NCI-H2227 (cell line): ENCODE measurements at regions not wholly inside any gene's neighbourhood (a gene's known extent, or its start where the extent isn't known, plus 50 kb on each side); places are given as distances from the start of the nearest gene placed in this dataset.

ENCODE experiments used
- DNase-seq: peaks from one replicate; lab custom pipeline; 2025; ENCODE audit not compliant: unreplicated experiment; lab: John Stamatoyannopoulos, UW

- DNase-seq = no peak
These were observed 488.7 kb upstream of the USP24 start for GRCh38 chr1:55703726-55704363.

DNA sequence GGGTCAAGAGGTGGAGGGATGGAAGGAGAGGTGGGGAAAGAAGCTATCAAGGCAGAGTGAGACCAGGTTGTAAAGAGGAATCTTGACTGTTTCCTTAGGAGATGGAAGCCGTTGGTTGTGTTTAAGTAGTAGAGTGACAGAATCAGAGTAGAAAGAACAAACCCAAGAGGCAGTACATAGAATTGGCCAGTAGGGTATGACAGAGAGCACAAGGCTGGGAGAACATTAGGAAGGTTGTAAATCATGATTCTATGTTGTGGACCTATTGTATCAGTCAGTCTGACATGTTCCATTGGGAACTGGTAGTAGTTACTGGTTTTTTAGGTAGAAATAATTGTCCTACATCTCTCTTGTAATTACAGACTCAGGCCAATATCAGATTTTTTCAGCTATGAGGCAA, 486.9 kb upstream of the USP24 start:
- no peak for DNase-seq

- DNase-seq = no peak
These were observed 485.4 kb upstream of the USP24 start for GRCh38 chr1:55700359-55701130.

GRCh38 chr1:55699228-55699627, 484.1 kb upstream of the USP24 start:
- no peak for DNase-seq

GRCh38 chr1:55697997-55698535, 482.9 kb upstream of the USP24 start:
- no peak for DNase-seq

DNA sequence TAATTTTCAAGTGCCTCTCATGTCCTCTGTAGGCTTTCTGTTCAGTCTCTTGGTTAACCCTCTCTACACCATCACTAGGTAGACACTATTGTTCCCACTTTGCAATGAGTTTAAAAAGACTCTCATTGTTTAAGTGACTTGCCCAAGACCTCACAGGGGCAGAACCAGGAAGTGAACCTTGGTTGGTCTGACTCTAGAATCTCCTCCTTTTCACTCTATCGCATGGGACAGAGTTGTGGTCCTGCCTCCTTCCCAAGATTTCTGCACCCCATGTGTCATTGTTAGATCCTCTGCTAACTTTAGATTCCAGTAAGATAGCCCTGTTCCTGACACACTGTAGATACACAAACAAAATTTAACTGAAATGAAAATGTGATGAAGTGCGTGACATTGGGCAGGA, 481.7 kb upstream of the USP24 start:
- DNase-seq = no peak

DNA sequence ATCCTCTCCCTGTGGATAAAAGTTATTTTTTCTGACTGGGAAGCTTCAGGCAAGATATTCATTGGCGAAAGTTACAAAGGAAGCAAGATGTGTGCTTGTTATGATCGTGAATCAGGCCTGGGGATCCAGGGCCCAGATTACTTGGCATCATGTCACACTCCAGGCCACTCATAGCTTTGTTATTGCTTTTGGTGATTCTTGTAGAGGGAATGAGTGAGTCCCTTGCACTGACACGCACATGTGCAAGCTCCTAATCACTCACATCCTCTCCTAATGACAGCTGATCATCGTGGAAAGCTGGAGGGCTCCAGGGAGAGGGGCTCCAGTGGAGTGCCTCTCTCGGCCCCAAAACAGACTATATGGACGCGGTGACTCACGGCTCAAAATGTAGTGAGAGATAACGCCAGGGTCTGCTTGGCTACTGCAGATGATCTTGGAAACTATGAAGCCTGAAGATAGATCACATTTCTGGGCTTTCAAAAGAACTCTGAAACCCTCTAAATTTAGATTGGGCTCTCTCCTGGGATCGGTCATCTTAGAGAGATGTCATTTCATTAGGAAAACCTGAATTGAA, 481.1 kb upstream of the USP24 start:
- no peak for DNase-seq

GRCh38 chr1:55695552-55695951, 480.4 kb upstream of the USP24 start:
- DNase-seq = no peak

DNA sequence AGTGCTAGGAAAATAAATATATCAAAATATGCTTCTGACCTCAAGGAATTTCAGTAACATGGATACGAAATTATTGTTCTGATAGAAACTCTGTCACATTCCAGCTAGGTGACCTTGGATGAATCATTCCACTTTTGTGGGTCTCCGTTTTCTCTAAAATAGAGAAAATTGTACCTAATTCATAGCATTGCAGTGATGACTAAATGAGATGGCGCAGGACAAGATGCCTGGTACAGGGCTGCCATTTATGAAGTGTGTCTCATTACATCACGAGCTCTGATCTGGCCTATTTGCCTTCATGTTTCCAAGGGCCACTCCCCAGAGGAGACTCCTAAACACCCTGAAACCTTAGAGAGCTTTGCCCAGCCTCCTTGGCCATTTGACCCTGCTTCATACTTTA, 480.0 kb upstream of the USP24 start:
- no peak for DNase-seq

GRCh38 chr1:55694310-55694801, 479.2 kb upstream of the USP24 start:
- DNase-seq = no peak

- no peak for DNase-seq
These were observed 477.6 kb upstream of the USP24 start for GRCh38 chr1:55692726-55693125.

DNA sequence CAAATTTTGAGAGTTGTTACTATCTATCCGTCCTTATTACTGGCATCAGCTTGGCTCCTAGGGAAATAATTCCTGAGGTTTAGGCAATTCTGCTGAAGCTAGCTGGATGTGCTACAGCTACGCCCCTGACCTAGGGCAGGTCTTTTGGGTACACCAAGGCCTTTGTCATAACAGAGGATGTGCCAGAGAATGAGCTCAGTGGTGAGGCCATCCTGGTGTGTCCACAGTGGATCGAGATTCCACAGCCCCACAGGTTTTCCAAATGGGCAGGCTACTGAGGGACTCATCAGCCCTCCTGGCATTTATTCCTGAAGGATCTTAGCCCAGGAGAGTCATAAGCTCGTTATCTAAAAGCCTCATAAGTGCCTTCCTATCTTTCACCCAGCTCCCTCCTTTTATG, 475.2 kb upstream of the USP24 start:
- no peak for DNase-seq

DNA sequence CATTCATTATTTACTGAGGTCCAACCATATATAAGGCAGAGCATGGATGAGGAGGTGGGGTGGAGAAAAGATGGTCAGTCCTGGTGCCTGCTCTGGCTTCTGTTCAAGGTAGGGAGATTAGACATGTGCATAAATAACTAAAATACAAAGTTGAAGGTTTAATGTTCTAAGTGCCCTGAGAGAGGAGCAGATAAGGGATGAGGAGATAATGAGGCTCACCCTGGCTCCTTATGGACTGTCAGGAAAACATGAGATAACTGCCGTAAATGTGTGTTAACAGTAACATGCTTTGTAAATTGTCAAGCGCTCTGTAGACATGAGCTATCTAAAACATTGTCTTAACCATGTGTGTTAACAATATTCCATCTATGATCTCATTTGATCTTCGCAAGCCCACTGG, 474.6 kb upstream of the USP24 start:
- DNase-seq = no peak

- no peak for DNase-seq
These were observed 470.4 kb upstream of the USP24 start for GRCh38 chr1:55685560-55685959.

- no peak for DNase-seq
These were observed 469.0 kb upstream of the USP24 start for GRCh38 chr1:55684131-55684650.

DNA sequence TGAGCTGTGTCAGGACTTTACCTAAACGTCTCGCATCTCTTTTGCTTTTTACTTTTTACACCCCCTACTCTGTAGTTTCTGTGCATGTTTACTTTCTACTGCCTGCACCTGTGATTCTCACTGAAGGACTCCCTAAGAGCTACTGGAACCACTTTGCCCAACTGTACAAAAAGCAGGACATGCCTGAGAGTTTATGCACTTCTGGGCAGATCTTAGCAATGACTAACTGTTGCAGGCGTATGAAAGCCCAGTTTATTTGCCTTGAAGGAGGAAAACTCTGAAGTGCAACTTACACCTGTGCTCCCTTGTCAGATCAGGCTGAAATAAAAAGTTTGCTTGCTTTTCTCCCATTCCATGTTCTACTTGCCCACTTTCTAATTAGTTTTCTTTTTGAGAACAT, 467.0 kb upstream of the USP24 start:
- no peak for DNase-seq

- DNase-seq = no peak
These were observed 464.8 kb upstream of the USP24 start for GRCh38 chr1:55679971-55680370.

GRCh38 chr1:55673416-55673815, 458.3 kb upstream of the USP24 start:
- no peak for DNase-seq

GRCh38 chr1:55670331-55671082, 455.3 kb upstream of the USP24 start:
- no peak for DNase-seq

DNA sequence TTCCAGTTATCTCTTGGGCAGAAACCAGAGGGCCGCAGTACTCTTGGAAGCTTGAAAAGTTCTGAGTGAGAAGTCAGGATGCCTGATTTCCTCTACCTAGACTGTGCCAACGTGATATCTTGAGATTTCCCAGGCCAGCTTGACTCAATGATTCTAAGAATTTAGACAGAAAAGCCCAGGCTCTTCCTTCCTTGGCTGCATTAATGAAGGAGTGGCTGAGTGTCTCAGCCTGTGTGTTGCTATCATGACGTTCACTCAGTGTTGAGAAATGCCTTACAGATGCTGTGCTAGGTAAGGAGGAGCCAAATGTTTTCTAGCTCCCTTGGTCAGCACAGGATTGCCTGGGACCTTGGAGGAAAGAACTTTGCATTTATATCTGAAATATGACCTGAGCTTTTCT, 454.1 kb upstream of the USP24 start:
- DNase-seq = no peak

DNA sequence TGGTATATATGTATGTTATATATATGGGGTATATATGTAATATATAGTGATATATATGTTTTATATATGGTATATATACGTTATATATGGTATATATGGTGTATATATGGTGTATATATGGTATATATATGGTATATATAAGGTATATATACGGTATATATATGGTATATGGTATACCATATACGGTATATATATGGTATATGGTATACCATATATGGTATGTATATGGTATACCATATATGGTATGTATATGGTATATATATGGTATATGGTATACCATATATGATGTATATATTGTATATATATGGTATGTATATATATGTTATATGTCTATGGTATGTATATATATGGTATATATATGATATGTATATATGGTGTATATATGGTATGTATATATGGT, 447.7 kb upstream of the USP24 start:
- no peak for DNase-seq
